ENCODE measurements at regions not wholly inside any gene's neighbourhood (a gene's known extent, or its start where the extent isn't known, plus 50 kb on each side); places are given as distances from the start of the nearest gene placed in this dataset.
"Not testable (repeated sequence)": the region's sequence is repeated elsewhere in the genome, so short reads cannot be mapped to it uniquely, and the experiment has no call there.

DNA sequence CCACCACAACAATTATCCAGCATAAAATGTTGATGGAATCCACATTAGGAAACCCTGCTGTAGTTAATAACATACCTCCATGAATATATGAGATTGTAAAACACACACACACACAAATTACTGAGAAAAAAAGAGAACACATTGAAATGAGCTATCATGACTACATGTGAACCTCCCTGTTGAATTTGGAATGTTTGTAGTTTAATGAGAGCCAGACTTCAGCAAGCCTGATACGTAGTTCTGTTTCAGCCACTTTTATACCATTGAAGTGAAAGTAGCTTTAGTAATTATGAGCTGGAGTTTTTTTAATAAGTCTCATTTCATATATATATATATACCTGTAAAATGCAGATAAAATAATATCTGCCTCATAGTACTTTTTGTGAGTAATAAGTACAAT is 1146.4 kb downstream of the NAALADL2 start:
- DNase-seq (ENCODE audit: low read depth in 2 of 3, low spot score in 2 of 3): no peak

DNA sequence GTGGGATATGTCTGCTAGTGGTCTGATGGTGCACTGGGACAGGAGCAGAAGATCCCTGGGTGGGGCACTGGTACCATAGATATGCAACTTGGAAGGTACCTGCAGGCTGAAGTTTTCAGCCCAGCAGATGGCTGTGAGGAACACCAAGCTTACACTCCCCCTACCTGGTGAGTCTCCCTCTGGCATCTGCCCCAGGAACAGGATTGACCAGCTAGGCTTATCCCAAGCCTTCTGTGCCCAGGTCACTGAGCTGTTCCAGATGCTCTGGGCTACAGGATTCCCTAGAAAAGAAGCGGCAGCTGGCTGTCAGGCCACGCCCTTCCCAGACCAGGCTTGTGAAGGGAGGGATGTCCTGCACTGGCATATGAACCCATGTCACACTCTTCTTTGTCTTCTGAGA is 1130.0 kb downstream of the NAALADL2 start:
- DNase-seq (ENCODE audit: low read depth in 2 of 3, low spot score in 2 of 3): no peak

DNA sequence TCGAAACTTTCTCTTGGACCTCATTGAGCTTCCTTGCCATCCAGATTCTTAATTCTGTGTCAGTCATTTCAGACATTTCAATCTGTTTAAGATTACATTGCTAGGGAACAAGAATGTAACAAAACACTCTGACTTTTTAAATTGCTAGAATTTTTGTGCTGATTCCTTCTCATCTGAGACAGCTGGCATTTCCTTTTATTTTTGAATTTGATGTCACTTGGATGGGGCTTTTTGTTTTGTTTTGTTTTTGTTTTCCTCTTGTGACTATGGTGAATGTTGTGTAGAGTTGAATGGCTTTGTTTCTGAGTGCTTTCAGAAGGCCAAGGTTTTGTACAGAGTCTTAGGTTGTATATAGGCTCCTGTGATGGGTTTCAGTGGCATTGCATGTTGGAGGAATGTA is 1129.3 kb downstream of the NAALADL2 start:
- no peak for DNase-seq (ENCODE audit: low read depth in 2 of 3, low spot score in 2 of 3)

DNA sequence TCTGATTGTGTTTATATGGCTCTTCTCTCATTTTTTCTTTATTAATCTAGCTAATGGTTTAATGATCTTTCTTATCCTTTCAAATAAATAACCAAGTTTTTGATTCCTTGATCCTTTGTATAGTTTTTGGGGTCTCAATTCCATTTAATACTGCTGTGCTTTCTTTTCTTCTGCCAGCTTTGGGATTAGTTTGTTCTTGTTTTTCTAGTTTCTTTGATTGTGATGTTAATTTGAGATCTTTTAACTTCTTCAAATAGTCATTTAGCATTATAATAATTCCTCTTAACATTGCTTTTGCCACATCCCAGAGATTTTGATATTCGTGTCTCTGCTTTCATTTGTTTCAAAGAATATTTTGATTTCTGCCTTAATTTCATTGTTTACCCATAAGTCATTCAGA is 1126.6 kb downstream of the NAALADL2 start:
- no peak for DNase-seq (ENCODE audit: low read depth in 2 of 3, low spot score in 2 of 3)

DNA sequence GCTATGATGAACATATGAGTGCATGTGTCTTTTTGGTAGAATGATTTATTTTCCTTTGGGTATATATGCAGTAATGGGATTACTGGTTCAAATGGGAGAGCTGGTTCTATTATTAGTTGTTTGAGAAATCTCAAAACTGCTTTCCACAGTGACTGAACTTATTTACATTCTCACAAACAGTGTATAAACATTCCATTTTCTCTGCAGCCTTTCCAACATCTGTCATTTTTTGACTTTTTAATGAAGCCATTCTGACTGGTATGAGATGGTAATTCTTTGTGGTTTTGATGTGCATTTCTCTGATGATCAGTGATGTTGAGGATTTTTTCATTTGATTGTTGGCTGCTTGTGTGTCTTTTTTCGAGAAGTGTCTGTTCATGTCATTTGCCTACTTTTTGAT is 1124.2 kb downstream of the NAALADL2 start:
- no peak for DNase-seq (ENCODE audit: low read depth in 2 of 3, low spot score in 2 of 3)

DNA sequence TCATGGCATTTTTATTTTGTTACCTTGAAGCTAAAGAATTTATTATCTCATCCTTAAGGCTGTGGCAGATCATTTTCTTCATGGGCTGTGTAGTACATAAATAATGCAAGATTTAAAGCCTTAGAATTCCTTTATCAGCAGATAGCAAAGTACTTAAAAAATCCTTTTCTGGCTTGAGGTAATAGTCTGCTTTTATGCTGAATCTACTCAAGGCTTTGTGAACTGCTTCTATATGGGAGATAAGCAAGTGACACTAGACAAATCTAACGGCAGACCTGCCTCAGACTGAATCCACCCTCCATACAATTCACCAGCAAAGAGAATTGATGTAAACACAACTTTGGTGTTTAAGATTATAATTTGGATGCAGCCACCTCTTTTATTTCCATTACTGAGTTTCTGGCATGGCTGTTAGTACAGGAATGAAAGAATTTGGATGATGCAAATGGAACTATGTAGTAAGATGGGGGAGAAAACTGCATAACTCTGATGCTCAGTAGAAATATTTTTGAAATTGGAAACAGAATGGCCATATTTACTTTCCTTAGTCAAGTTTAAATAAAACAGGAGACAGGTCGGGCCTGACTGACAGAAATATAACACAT is 1121.5 kb downstream of the NAALADL2 start:
- no peak for DNase-seq (ENCODE audit: low read depth in 2 of 3, low spot score in 2 of 3)

DNA sequence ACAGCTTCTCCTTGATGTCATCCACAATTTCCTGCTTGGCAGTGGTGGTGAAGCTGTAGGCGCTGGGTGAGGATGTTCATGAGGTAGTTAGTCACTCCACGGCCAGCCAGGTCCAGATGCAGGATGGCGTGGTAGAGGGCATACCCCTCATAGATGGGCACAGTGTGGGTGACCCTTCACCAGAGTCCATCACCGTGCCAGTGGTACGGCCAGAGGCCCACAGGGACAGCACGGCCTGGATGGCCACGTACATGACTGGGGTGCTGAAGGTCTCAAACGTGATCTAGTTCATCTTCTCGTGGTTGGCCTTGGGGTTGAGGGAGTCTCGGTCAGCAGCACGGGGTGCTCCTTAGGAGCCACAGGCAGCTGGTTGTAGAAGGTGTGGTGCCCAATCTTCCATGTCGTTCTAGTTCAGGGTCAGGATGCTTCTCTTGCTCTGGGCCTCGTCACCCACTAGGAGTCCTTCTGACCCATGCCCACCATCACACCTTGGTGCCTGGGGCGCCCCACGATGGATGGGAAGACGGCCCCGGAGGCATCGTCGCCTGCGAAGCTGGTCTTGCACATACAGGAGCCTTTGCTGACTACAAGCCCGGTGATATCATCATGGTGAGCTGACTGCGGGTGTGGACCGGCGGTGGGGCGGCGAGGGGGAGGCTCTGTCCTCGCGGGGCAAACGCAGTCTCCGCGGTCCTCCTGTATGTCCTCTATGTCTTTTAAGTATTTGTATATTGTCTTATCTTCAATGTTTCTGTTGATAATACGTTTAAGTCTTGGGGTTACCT is 1119.0 kb downstream of the NAALADL2 start:
- DNase-seq (ENCODE audit: low read depth in 2 of 3, low spot score in 2 of 3): no peak

DNA sequence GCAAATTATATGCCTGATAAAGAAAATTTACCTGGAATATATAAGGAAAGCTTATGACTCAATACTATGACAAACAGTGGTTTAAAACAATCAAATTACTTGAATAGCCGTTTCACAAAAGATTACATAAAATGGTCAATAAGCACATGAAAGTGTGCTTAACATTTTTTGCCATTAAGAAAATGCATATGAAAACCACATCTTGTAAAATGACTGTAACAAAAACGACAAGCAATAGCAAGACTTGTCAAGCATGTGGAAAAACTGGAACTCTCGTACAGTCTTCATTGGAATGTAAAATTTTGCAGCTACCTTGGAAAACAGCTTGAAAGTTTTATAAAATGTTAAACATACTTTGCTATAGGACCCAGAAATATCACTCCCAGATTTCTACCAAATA is 1110.3 kb downstream of the NAALADL2 start:
- no peak for DNase-seq (ENCODE audit: low read depth in 2 of 3, low spot score in 2 of 3)

DNA sequence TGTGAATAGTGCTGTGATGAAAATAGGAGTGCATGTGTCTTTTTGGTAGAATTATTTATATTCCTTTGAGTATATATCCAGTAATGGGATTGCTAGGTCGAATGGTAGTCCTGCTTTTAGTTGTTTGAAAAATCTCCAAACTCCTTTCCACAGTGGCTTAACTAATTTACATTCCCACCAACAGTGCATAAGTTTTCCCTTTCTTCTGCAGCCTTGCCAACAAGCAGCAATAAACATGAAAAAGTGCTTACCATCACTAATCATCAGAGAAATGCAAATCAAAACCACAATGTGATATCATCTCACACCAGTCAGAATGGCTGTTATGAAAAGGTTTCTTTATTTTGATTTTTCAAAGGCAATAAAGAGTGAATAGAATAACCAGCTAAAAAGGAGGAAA is 1105.9 kb downstream of the NAALADL2 start:
- DNase-seq (ENCODE audit: low read depth in 2 of 3, low spot score in 2 of 3): no peak

DNA sequence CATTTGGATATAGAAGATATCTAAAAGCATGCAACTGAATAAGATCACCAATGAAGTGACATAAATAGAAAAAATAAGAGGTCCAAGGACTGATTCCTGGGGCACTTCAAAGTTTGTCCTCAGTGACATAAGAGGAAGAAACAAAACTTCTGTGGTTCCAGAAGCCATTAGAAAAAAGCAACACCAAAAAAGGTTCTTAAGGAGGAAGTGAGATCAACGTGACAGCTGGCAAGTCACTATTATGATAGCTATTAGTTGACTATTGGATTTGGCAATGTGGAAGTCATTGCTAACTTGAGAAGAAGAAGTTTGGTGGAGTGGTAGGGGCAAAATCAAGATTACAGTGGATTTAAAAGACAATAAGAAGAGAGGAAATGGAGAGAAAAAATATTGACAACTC is 1098.3 kb downstream of the NAALADL2 start:
- DNase-seq (ENCODE audit: low read depth in 2 of 3, low spot score in 2 of 3): no peak

DNA sequence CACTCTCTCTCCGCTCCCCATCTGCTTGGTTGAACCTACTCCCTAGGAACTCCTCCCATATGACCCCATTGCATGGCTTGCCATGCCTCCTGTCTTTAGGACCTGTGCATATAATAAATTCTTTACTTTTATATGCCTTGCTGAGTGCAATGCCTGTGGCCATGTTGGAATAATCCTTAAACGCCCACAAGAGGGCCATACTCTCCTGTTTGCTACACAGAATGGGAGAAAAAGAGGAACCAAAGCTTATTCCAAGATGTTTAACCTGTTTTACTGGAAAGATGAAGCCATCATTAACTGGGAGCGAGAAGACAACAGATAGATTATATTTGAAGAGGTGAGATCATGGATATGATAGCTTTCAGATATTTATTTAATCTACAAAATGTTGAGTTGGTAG is 1097.8 kb downstream of the NAALADL2 start:
- no peak for DNase-seq (ENCODE audit: low read depth in 2 of 3, low spot score in 2 of 3)

DNA sequence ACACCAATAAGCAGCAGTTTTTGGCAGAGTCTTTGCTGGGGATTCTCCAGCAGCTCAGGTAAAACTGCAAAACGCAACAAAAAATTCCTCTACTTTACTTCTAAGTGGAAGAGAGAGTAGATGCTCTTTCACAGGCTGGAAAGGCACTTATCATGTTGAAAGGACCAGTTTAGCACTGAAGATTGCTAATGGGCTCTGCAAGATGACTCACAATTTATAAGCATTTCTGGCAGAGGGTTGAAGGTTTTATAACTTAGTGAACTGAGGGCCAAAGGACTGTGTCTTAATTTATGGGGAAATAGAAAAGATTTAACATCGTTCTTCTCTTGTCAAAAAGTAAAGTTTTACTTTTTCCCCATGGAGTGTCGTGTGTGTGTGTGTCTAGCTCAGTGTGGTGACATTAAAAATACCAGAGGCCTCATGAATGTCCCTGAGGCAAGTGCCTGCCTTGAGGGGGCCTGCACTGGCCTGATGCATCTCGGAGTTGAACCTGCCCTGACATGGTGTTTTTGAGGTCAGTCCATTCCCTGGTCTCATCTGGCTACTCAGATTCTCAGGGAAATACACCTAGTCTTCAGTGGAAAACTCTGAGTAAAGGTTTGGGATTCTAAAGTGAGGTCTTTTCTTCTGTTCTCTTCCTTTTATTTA is 1092.0 kb downstream of the NAALADL2 start:
- no peak for DNase-seq (ENCODE audit: low read depth in 2 of 3, low spot score in 2 of 3)

DNA sequence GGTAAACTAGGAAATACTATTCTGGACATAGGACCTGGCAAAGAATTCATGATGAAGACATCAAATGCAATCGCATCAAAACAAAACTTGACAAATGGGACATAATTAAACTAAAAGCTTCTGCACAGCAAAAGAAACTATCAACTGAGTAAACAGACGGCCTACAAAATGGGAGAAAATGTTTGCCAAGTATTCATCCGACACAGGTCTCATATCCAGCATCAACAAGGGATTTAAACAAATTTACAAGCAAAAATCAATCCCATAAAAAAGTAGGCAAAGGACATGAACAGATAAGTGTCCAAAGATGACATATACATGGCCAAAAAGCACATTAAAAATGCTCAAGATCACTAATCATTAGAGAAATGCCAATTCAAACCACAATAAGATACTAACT is 1088.9 kb downstream of the NAALADL2 start:
- DNase-seq (ENCODE audit: low read depth in 2 of 3, low spot score in 2 of 3): no peak

DNA sequence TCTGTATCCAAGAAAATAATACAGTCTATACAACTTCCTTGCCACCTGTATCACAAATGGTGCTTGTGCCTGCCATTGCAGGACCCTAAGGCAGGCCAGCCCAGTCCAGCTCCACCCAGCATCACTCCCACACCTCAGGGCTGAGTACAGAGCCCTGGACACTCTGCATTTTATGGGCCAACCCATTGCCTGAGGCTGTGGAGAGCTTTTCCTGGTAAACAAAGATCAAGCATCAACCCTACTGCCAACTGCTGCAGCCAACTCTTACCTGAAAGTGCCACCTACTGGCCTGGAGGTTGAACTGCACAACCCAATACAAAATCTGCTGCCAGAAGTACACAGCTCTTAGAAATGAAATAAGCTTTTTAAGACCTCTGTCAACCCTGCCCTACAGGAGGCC is 1082.2 kb downstream of the NAALADL2 start:
- DNase-seq (ENCODE audit: low read depth in 2 of 3, low spot score in 2 of 3): no peak

DNA sequence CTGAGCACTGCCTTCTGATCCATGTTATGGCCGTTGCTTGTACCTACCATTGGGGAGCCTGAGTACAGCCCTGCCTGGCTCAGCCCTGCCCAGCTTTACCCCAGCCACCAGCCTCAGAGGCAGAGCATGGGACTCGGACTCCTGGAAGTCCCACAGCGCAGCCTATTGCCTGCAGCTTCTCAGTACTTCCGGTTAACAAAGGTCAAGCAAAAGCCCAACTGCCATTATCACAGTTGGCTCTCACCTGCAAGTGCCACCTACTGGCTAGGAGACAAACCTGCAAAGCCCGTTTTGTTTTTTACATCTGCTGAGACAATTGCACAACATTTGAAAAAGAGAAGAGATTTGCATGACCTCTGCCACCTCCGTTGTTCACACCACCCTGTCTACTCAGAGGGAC is 1081.7 kb downstream of the NAALADL2 start:
- no peak for DNase-seq (ENCODE audit: low read depth in 2 of 3, low spot score in 2 of 3)

DNA sequence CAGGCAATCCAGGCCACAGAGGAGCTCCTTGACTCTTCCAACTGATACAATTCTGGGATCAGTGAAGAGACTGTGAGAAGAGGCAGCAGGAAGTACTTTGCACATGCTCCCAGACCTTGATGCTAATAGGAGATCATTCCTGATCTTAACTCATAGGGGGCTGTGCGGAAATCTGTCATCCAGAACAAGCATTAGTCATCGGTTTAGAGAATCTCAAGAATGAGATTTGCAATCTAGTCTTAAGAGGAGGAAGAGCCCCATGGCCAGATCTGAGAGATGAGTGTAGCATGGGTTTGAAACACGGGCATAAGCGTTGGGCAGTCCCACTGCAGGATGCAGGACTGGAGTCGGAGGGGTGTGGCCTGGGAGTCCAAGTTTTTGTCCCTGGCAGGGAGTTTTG is 1081.1 kb downstream of the NAALADL2 start:
- no peak for DNase-seq (ENCODE audit: low read depth in 2 of 3, low spot score in 2 of 3)

DNA sequence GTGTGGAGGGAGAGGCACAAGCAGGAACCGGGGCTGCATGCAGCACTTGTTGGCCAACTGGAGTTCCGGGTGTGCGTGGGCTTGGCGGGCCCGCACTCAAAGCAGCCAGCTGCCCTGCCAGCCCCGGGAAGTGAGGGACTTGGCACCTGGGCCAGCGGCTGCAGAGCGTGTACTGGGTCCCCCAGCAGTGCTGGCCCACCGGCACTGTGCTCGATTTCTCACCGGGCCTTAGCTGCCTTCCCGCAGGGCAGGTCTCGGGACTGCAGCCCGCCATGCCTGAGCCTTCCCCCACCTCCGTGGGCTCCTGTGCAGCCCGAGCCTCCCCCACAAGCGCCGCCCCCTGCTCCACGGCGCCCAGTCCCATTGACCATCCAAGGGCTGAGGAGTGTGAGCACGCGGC is 1078.2 kb downstream of the NAALADL2 start:
- DNase-seq (ENCODE audit: low read depth in 2 of 3, low spot score in 2 of 3): not testable (repeated sequence)

DNA sequence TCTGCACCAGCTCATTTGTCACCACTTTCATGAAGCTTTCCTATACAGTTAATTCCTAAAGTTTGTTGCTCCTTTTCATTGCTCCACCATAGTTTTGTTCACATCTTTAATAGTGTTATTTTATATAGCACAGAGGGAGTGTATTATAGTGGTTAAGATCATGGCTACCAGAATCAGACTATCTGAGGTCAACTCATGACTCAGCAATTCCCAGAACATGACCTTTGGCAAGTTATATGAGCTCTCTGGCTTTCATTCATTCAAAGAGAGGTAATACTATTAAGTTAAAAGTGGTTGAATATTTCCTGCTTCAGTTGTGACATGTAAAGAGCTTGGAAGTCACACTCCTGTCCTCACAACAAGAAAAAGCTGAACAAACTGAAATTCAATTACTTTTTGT is 1073.5 kb downstream of the NAALADL2 start:
- DNase-seq (ENCODE audit: low read depth in 2 of 3, low spot score in 2 of 3): no peak

DNA sequence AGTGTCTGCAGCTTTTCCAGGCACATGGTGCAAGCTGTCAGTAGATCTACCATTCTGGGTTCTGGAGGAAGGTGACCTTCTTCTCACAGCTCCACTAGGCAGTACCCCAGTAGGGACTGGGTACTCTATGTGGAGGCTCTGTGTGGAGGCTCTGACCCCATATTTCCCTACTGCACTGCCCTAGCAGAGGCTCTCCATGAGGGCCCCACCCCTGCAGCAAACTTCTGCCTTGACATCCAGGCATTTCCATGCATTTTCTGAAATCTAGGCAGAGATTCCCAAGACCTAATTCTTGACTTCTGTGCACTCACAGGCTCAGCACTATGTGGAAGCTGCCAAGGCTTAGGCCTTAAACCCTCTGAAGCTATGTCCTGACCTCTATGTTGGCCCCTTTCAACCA is 1060.0 kb downstream of the NAALADL2 start:
- no peak for DNase-seq (ENCODE audit: low read depth in 2 of 3, low spot score in 2 of 3)

DNA sequence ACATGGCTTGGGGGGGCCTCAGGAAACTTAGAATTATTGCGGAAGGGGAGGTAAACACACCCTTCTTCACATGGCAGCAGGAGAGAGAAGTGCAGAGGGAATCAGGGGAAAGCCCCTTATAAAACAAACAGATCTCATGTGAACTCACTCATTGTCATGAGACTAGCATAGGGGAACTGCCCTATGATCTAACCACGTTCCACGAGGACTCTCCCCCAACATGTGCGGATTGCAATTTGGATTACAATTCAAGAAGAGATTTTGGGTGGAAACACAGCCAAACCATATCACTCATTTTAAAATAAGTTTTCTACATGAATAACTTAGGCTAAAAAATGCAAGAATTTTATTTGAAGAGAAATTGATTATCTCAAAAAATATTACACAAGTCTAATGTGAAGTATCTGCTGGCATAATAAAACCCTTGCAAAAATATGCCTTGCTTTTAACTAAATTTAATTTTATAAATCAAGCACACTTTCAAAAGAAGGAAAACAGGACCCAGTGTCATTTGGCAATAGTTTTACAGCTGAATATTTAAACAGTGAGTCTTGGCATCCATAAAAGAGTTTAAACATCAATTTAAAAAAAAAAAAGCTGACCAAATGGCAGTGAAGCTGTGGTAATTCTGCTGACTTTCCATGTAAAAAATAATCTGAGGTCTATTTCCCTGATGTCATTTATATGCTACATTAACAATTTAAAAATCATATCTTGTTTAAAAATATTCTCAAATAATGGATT is 1057.2 kb downstream of the NAALADL2 start:
- no peak for DNase-seq (ENCODE audit: low read depth in 2 of 3, low spot score in 2 of 3)

DNA sequence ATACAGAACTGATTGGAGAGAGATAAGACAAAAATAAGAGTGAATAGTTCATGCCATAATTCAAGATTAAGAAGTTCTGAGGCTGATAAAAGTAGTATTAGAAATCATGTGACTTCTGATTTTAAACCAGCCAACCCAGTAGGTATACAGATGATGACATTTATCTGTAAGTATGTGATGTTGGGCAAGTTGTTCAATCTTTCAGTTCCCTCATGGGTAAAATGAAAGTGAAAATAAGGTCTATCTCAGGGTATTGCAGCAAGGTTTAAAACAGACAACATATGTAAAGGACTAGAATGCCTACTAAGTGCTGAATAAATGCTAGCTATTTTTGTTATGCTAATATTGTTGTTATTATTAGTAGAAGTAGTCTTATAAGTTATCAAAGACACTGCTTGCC is 1055.7 kb downstream of the NAALADL2 start:
- DNase-seq (ENCODE audit: low read depth in 2 of 3, low spot score in 2 of 3): no peak

DNA sequence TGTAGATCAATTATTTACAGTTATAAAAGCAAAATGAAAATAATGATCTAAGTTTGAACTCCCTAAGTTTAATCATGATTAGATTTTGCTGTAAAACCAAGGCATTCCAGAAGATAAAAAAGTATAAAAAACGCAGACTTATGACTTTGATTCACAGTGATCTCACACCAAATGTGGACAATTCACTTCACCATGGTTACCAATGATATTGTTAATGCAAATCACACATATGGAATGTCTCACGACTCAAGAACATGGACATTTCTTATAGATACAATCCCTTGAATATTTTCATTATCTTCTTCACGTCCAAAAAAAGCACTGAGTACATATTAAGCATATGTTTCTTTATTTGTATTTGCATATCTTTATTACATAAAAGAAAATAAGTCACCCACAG is 1054.2 kb downstream of the NAALADL2 start:
- DNase-seq (ENCODE audit: low read depth in 2 of 3, low spot score in 2 of 3): no peak

All from hematopoietic multipotent progenitor cell (in vitro differentiated cells).